ENCODE measurements at regions not wholly inside any gene's neighbourhood (a gene's known extent, or its start where the extent isn't known, plus 50 kb on each side); places are given as distances from the start of the nearest gene placed in this dataset.

DNA sequence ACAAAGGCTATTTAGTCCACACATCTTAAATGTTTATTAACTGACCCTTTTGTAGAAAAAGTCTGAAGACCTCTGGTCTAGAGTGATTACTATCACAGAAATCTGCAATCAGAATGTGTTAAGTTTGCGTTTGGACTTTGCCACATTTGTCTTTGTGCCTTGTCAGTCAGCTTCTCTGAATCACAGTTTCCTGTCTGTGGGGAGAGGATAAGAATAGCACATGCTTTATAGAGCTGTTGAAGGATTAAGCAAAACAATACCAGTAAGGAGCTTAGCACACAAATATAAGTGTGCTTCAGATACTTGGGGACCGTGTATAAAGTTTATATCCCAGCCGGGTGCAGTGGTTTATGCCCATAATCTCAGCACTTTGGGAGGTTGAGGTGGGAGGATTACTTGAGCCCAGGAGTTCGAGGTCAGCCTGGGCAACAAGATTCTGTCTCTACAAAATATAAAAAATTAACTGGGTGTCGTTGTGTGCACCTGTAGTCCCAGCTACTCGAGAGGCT lies 63.0 kb upstream of the BTG1 start:
- DNase-seq: peak; percentile 28 to 69

DNA sequence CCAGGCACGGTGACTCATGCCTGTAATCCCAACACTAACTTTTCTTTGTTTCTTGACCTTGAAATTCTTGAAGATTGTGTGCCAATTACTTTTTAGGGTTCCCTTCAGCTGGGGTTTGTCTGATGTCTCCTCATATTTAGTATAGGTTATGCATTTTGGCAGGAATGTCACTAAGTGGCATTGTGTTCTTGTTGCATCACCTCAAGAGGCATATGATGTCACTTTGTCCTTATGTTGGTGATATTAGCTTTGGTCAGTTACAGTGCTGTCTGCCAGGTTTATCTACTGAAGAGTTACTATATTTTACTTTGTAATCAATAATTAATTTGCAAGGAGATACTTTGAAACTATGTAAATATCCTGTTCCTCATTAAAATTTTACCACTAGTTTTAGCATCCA lies 61.0 kb upstream of the BTG1 start:
- no peak for DNase-seq

DNA sequence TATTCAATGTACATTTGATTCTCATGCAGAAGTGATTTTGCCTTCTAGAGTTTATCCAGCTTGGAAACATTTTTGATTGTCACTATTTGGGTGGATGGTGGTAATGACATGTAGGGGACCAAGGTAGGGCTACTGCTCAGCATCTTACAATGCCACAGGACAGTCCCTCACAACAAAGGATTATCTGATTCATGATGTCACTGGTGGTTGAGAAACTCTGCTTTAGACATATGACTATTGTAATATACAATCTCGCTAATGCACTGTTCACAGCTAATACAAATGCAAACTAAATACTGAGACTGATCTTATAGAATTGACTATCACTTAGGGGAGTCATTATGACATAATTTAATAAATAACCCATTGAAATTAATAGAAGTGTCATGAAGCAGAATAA lies 60.4 kb upstream of the BTG1 start:
- no peak for DNase-seq

DNA sequence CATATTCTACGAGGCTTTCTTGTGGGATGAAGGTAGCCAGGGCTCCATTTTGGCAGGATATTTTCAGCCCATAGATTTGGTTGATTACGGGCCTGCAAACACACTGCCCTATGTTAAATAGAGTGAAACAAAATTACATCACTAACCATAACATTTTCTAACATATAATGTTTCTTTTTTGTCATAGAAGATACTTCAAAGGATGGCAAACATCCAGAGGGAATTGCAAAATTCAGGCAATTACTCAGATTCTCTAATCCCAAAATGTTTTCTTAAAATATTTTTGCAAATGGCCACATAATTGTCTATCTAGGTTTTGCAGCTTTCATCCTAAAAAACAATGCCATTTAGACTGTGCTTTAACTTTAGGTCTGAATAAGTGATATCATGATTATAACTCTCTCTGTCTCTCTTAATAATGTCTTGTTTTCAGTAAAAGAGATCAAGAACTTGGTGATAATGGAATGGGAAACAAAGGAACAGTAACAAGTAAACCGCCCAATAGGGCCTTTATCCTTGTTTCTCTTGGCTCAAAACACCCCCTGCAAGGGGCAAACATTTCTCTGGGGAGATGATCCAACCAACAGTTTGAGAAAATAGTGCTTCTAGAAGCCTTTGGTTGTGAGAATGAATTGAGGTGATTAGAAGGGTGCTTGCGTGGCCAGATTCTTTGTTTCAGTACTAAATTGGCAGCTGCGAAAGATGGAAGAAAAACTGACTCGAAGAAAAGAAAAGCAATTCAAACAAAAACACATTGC lies 54.4 kb upstream of the BTG1 start:
- no peak for DNase-seq

DNA sequence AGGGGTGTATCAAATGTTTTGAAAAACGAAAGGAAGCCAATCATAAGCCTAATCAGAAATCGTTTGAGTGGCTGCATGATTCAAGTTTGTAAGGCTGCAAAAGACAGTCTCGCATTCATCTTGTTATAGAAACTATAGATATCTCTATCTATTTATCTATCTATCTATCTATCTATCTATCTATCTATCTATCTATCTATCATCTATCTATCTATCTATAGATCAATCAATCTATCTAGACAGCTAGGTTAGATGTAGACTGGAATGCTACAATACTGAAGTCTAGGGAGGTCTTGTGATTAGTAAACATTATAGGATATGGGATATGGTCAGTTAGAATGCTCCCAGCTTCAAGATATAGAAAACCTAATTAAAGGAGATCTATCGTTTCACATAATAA lies 52.2 kb upstream of the BTG1 start:
- DNase-seq: no peak

DNA sequence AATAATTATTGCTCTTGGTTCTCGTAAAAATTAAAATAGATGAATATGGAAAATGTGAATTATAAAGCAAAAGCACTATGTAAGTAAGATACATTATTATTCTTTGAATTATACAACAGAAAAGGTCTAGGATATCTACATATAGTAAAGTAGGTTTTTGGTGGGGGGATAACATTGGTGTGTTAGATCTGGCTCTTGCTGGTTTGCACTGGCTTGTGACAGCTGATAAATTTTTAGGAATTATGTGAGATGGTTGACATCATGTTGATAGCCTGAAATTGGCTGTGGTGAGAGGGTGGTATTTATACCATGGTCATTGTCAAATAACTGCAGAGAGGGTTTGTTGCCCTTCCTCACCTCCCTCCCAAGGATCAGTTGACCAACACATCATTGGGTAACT lies 50.7 kb upstream of the BTG1 start:
- DNase-seq: no peak

Measured in CD4-positive, alpha-beta T cell treated with Interleukin-4 for 1 hour (primary cell).